HEK293 (cell line): ENCODE measurements at regions not wholly inside any gene's neighbourhood (a gene's known extent, or its start where the extent isn't known, plus 50 kb on each side); places are given as distances from the start of the nearest gene placed in this dataset.

Experiments used
- CTCF ChIA-PET: fragments of 350-600 bp; formaldehyde crosslinking; extraction: SDS; loops from one replicate; lab custom pipeline; 2021; ENCODE audit warnings: antibody characterized with exemption; lab: Yijun Ruan, JAX
- POLR2A ChIA-PET: fragments of 300-600 bp; formaldehyde crosslinking; extraction: SDS; loops from one replicate; lab custom pipeline; 2020; ENCODE audit warnings: antibody characterized with exemption, inconsistent platforms; lab: Yijun Ruan, JAX
- H3K27ac ChIP-seq: fragments of 200-500 bp; sonication (Bioruptor generic); 2 replicates; pipeline ENCODE4 v1.5.1; 2014; ENCODE audit warnings: low read depth, low read length, control low read depth, inconsistent platforms; ENCODE audit errors: extremely low read depth
- H3K36me3 ChIP-seq, 2 experiments: fragments of 200-500 bp in 1 of 2; sonication (Bioruptor generic) in 1 of 2; 1 replicate in 1 of 2; 2 replicates in 1 of 2; pipeline ENCODE4 v1.5.1; 2014 to 2017; ENCODE audit warnings: inconsistent platforms in 2 of 2, low read length in 2 of 2; ENCODE audit not compliant: control insufficient read depth in 2 of 2, insufficient read depth in 1 of 2
- H3K4me1 ChIP-seq: fragments of 200-500 bp; sonication (Bioruptor generic); 2 replicates; pipeline ENCODE4 v1.5.1; 2014; ENCODE audit warnings: mild to moderate bottlenecking, low read length, inconsistent platforms; ENCODE audit not compliant: control insufficient read depth, insufficient read depth
- H3K4me3 ChIP-seq: 2 replicates; pipeline ENCODE4 v1.5.1; 2011; ENCODE audit warnings: low read depth, mild to moderate bottlenecking, control low read depth, low read length, moderate library complexity
- H3K9me3 ChIP-seq: fragments of 200-500 bp; sonication (Bioruptor generic); 2 replicates; pipeline ENCODE4 v1.5.1; 2014; ENCODE audit warnings: low read depth, low read length, inconsistent platforms; ENCODE audit not compliant: control insufficient read depth, insufficient read depth
- BCL11B ChIP-seq: fragments of 450-650 bp; formaldehyde crosslinking; IDR thresholded peaks from 2 replicates; pipeline ENCODE4 v1.5.1; 2016; ENCODE audit warnings: low read depth, missing biosample characterization, missing genetic modification characterization
- HIC1 ChIP-seq: fragments of 450-650 bp; formaldehyde crosslinking; IDR thresholded peaks from 2 replicates; pipeline ENCODE4 v1.5.1; 2016; ENCODE audit warnings: missing biosample characterization, missing genetic modification characterization
- IKZF3 ChIP-seq: fragments of 450-650 bp; IDR thresholded peaks from 2 replicates; pipeline ENCODE4 v1.5.0; 2018; ENCODE audit warnings: missing biosample characterization, mild to moderate bottlenecking, missing genetic modification characterization, moderate library complexity
- REPIN1 ChIP-seq: fragments of 450-650 bp; formaldehyde crosslinking; IDR thresholded peaks from 2 replicates; pipeline ENCODE4 v1.5.1; 2017; ENCODE audit warnings: missing biosample characterization, missing genetic modification characterization, low read depth
- SCRT1 ChIP-seq: fragments of 450-650 bp; formaldehyde crosslinking; IDR thresholded peaks from 2 replicates; pipeline ENCODE4 v1.5.1; 2016; ENCODE audit warnings: missing biosample characterization, missing genetic modification characterization, borderline replicate concordance
- ZBTB6 ChIP-seq: fragments of 450-650 bp; formaldehyde crosslinking; IDR thresholded peaks from 2 replicates; pipeline ENCODE4 v1.5.1; 2017; ENCODE audit warnings: missing biosample characterization, missing genetic modification characterization
- ZFHX2 ChIP-seq: fragments of 450-650 bp; formaldehyde crosslinking; conservative IDR thresholded peaks from 2 replicates; pipeline ENCODE4 v1.5.1; 2016; ENCODE audit warnings: missing biosample characterization, missing genetic modification characterization
- ZIC2 ChIP-seq: fragments of 450-650 bp; formaldehyde crosslinking; IDR thresholded peaks from 2 replicates; pipeline ENCODE4 v1.5.1; 2016; ENCODE audit warnings: missing biosample characterization, missing genetic modification characterization
- ZNF146 ChIP-seq: fragments of 450-650 bp; formaldehyde crosslinking; IDR thresholded peaks from 2 replicates; pipeline ENCODE4 v1.5.1; 2016; ENCODE audit warnings: missing biosample characterization, missing genetic modification characterization
- ZNF155 ChIP-seq: fragments of 450-650 bp; formaldehyde crosslinking; IDR thresholded peaks from 2 replicates; pipeline ENCODE4 v1.5.1; 2016; ENCODE audit warnings: missing biosample characterization, missing genetic modification characterization
- ZNF184 ChIP-seq: fragments of 450-650 bp; IDR thresholded peaks from 2 replicates; pipeline ENCODE4 v1.5.1; 2018; ENCODE audit warnings: missing biosample characterization, mild to moderate bottlenecking, missing genetic modification characterization
- ZNF2 ChIP-seq: fragments of 450-650 bp; formaldehyde crosslinking; IDR thresholded peaks from 2 replicates; pipeline ENCODE4 v1.5.1; 2016; ENCODE audit warnings: missing biosample characterization, missing genetic modification characterization
- ZNF26 ChIP-seq: fragments of 450-650 bp; formaldehyde crosslinking; IDR thresholded peaks from 2 replicates; pipeline ENCODE4 v1.5.1; 2016; ENCODE audit warnings: missing biosample characterization, missing genetic modification characterization
- ZNF354C ChIP-seq: fragments of 450-650 bp; formaldehyde crosslinking; IDR thresholded peaks from 2 replicates; pipeline ENCODE4 v1.5.1; 2016; ENCODE audit warnings: missing biosample characterization, missing genetic modification characterization, low read depth, borderline replicate concordance
- ZNF433 ChIP-seq: fragments of 450-650 bp; formaldehyde crosslinking; IDR thresholded peaks from 2 replicates; pipeline ENCODE4 v1.5.1; 2016; ENCODE audit warnings: missing biosample characterization, missing genetic modification characterization, low read depth
- ZNF473 ChIP-seq: fragments of 450-650 bp; formaldehyde crosslinking; IDR thresholded peaks from 2 replicates; pipeline ENCODE4 v1.5.1; 2017; ENCODE audit warnings: missing biosample characterization, missing genetic modification characterization
- ZNF518A ChIP-seq: fragments of 450-650 bp; formaldehyde crosslinking; conservative IDR thresholded peaks from 2 replicates; pipeline ENCODE4 v1.5.1; 2016; ENCODE audit warnings: low read depth, missing biosample characterization, missing genetic modification characterization
- ZNF549 ChIP-seq: fragments of 450-650 bp; IDR thresholded peaks from 2 replicates; pipeline ENCODE4 v1.5.1; 2018; ENCODE audit warnings: missing biosample characterization, missing genetic modification characterization, mild to moderate bottlenecking, inconsistent platforms, moderate library complexity
- ZNF585B ChIP-seq: fragments of 450-650 bp; formaldehyde crosslinking; IDR thresholded peaks from 2 replicates; pipeline ENCODE4 v1.5.1; 2016; ENCODE audit warnings: missing biosample characterization, missing genetic modification characterization
- ZNF596 ChIP-seq: fragments of 450-650 bp; IDR thresholded peaks from 2 replicates; pipeline ENCODE4 v1.5.0; 2018; ENCODE audit warnings: missing biosample characterization, mild to moderate bottlenecking, missing genetic modification characterization, moderate library complexity
- ZNF610 ChIP-seq: fragments of 450-650 bp; formaldehyde crosslinking; IDR thresholded peaks from 2 replicates; pipeline ENCODE4 v1.5.1; 2016; ENCODE audit warnings: missing biosample characterization, missing genetic modification characterization, borderline replicate concordance
- ZNF645 ChIP-seq: fragments of 450-650 bp; formaldehyde crosslinking; IDR thresholded peaks from 2 replicates; pipeline ENCODE4; 2016; ENCODE audit warnings: missing biosample characterization, missing genetic modification characterization
- ZNF677 ChIP-seq: fragments of 450-650 bp; IDR thresholded peaks from 2 replicates; pipeline ENCODE4 v1.5.0; 2018; ENCODE audit warnings: missing biosample characterization, mild to moderate bottlenecking, missing genetic modification characterization, moderate library complexity
- ZNF701 ChIP-seq: fragments of 450-650 bp; formaldehyde crosslinking; IDR thresholded peaks from 2 replicates; pipeline ENCODE4 v1.5.1; 2016; ENCODE audit warnings: missing biosample characterization, missing genetic modification characterization
- ZSCAN4 ChIP-seq: fragments of 450-650 bp; formaldehyde crosslinking; IDR thresholded peaks from 2 replicates; pipeline ENCODE4 v1.5.1; 2017; ENCODE audit warnings: missing biosample characterization, missing genetic modification characterization

- Histone ChIP-seq H3K4me3 (no peak overlapping the region), H3K9me3 (no peaks in the 10 kb centered on the region), H3K27ac (no peak overlapping the region), H3K36me3 (no peaks in the 10 kb centered on the region), H3K4me1 (no peaks in the 10 kb centered on the region)
- no peak for TF ChIP-seq BCL11B (tag by site-specific recombination)
- no peak for TF ChIP-seq SCRT1
- no peak for TF ChIP-seq ZNF596
- no peak for TF ChIP-seq ZNF585B (tag by site-specific recombination)
- no peak for TF ChIP-seq ZFHX2 (tag by site-specific recombination)
- TF ChIP-seq ZNF549 (tag by site-specific recombination), result no peak
- no peak for TF ChIP-seq ZSCAN4 (tag by site-specific recombination)
- no peak for TF ChIP-seq REPIN1 (tag by site-specific recombination)
- no peak for TF ChIP-seq ZNF610
- TF ChIP-seq ZNF433, result no peak
- ChIA-PET POLR2A (no interaction called here), CTCF (no interaction called here)
These were observed 130.0 kb upstream of the KCNMB2 start for GRCh38 chr3:178406206-178406605.

GRCh38 chr3:178415384-178415783, 120.9 kb upstream of the KCNMB2 start:
- Histone ChIP-seq H3K27ac (no peak overlapping the region), H3K4me1 (no peaks in the 10 kb centered on the region), H3K36me3 (no peaks in the 10 kb centered on the region), H3K9me3 (no peaks in the 10 kb centered on the region), H3K4me3 (no peak overlapping the region)
- POLR2A ChIA-PET, result no interaction called here
- CTCF ChIA-PET, result no interaction called here
- no peak for TF ChIP-seq ZNF677 (tag by site-specific recombination)
- TF ChIP-seq ZNF146, result no peak
- no peak for TF ChIP-seq ZNF701
- no peak for TF ChIP-seq ZNF155 (tag by site-specific recombination)
- TF ChIP-seq ZNF645 (tag by site-specific recombination), result no peak
- TF ChIP-seq ZIC2, result no peak
- TF ChIP-seq IKZF3 (tag by site-specific recombination), result no peak
- no peak for TF ChIP-seq HIC1 (tag by site-specific recombination)
- TF ChIP-seq ZNF184 (tag by site-specific recombination), result no peak
- TF ChIP-seq ZNF2, result no peak
- no peak for TF ChIP-seq ZNF518A (tag by site-specific recombination)
- no peak for TF ChIP-seq ZNF354C
- TF ChIP-seq ZNF26 (tag by site-specific recombination), result no peak
- TF ChIP-seq ZNF473, result no peak
- TF ChIP-seq ZBTB6 (tag by site-specific recombination), result no peak
